Upper lobe of right lung (tissue), 1 donor: ENCODE measurements at regions not wholly inside any gene's neighbourhood (a gene's known extent, or its start where the extent isn't known, plus 50 kb on each side); places are given as distances from the start of the nearest gene placed in this dataset.

Experiments
- ATAC-seq: fragments of 200-7000 bp; cut with Tn5 transposase; one replicate; pipeline ENCODE4 v1.9.1; 2020; ENCODE audit warnings: mild to moderate bottlenecking, moderate library complexity
- DNase-seq: peaks from one replicate; pipeline ENCODE4 v3.0.0-alpha.2; 2020
- H3K27ac ChIP-seq: fragments of 200-600 bp; one replicate; pipeline ENCODE4 v1.8.0; 2022
- H3K27me3 ChIP-seq: fragments of 200-600 bp; one replicate; pipeline ENCODE4 v1.8.0; 2022; ENCODE audit warnings: mild to moderate bottlenecking
- H3K36me3 ChIP-seq: fragments of 200-600 bp; one replicate; pipeline ENCODE4 v1.8.0; 2022
- H3K4me1 ChIP-seq: fragments of 200-600 bp; one replicate; pipeline ENCODE4 v1.8.0; 2022
- H3K4me3 ChIP-seq: fragments of 200-600 bp; one replicate; pipeline ENCODE4 v1.8.0; 2022; ENCODE audit warnings: mild to moderate bottlenecking
- H3K9me3 ChIP-seq: fragments of 200-600 bp; one replicate; pipeline ENCODE4 v1.8.0; 2022
- intact Hi-C: fragments of 100-400 bp; cut with DNase I; formaldehyde crosslinking; loops from one replicate; pipeline ENCODE4 v1.11.0; 2022
- TF ChIP-seq, protein P1 (sequence below): fragments of 200-600 bp; IDR thresholded peaks from one replicate; pipeline ENCODE4 v1.8.0; 2022; ENCODE audit warnings: antibody characterized with exemption
- donor health status: DM: no; HTN: yes; CAD: no; lungs with severe emphysema.

DNA sequence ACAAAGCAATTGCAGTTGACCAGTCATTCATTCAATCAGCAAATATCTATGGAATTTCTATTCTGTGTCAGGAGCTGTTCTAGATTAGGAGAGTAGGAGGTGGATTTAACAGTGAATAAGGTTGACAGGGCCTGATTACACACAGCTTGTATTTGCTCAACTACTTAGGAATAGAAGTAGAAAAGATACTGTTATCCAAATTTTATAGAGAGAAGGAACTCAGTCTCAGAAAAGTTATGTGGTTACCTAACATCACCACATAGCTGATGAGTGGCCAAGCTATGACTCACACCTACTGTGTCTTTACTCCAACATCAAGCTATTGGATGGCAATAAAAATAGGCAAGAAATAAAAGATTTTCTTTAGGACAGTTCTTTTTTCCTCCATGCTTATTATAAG lies 374.8 kb downstream of the RMST start:
- Histone ChIP-seq H3K36me3 (no peaks in the 10 kb centered on the region), H3K4me3 (no peak overlapping the region), H3K27me3 (no peaks in the 10 kb centered on the region), H3K9me3 (no peaks in the 10 kb centered on the region), H3K4me1 (no peaks in the 10 kb centered on the region), H3K27ac (no peak overlapping the region)
- TF ChIP-seq, protein P1, sequence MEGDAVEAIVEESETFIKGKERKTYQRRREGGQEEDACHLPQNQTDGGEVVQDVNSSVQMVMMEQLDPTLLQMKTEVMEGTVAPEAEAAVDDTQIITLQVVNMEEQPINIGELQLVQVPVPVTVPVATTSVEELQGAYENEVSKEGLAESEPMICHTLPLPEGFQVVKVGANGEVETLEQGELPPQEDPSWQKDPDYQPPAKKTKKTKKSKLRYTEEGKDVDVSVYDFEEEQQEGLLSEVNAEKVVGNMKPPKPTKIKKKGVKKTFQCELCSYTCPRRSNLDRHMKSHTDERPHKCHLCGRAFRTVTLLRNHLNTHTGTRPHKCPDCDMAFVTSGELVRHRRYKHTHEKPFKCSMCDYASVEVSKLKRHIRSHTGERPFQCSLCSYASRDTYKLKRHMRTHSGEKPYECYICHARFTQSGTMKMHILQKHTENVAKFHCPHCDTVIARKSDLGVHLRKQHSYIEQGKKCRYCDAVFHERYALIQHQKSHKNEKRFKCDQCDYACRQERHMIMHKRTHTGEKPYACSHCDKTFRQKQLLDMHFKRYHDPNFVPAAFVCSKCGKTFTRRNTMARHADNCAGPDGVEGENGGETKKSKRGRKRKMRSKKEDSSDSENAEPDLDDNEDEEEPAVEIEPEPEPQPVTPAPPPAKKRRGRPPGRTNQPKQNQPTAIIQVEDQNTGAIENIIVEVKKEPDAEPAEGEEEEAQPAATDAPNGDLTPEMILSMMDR, result no peak
- DNase-seq, result no peak
- intact Hi-C loops, result no loop called here
- ATAC-seq, result peak; percentile 79

DNA sequence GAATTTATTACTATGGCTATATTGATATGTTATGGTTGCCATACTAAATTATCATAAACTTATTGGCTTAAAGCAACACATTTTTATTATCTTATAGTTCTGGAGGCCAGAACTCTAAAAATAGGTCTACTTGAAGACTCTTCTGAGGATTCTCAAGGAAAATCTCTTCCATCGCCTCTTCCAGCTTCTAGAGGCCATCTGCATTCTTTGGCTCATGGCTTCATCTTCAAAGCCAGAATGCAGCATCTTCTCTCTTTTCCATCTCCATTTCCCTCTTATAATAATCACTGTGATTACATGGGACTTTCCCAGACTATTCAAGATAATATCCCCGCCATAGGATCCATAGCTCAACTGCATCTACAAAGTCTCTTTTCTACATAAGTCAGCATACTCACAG lies 385.4 kb downstream of the RMST start:
- H3K9me3 ChIP-seq, result no peaks in the 10 kb centered on the region
- H3K36me3 ChIP-seq, result no peaks in the 10 kb centered on the region
- no peaks in the 10 kb centered on the region for H3K27me3 ChIP-seq
- H3K4me1 ChIP-seq, result no peaks in the 10 kb centered on the region
- intact Hi-C loops, result no loop called here
- TF ChIP-seq, protein P1, result no peak
- ATAC-seq, result no peak
- H3K27ac ChIP-seq, result no peak overlapping the region
- H3K4me3 ChIP-seq, result no peak overlapping the region
- no peak for DNase-seq

DNA sequence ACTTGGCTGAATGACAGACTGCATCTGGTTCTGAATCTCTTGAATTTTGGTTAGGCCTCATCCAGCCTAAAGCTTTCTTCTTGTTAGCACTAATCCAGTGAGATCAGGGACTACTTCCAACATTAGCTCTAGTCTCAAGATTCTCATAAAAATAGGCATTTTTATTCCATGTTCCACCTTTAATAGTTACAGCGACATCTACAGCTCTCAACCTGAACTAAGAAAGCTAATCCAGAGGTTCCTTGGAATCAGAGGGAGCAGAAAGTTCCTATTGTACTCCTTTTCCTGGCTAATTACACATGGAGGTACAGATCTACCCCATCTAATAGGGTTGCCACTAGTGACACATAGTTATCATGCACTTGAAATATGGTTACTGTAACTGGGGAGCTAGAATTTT lies 391.9 kb downstream of the RMST start:
- intact Hi-C loops, result no loop called here

DNA sequence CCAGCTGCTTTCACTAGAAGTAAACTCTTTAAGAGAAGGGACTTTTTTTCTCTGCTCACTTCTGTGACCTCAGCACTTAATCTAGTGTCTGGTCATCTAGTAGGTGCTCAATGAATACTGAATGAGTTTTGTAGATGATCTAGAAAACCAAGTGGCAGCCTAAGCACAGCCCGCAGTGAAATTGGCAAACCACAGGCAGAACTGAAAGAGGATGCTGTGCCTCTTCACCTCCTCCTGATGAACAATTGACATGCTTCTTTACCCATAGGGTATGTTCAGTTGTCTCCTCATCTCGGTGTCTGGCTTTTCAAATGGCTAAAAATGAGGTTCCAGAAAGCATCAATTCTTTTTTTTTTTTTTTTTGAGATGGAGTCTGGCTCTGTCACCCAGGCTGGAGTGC lies 399.5 kb downstream of the RMST start:
- H3K4me1 ChIP-seq, result no peaks in the 10 kb centered on the region
- no peak overlapping the region for H3K27ac ChIP-seq
- no peaks in the 10 kb centered on the region for H3K27me3 ChIP-seq
- TF ChIP-seq, protein P1, result no peak
- no peak overlapping the region for H3K4me3 ChIP-seq
- no peaks in the 10 kb centered on the region for H3K36me3 ChIP-seq
- no peaks in the 10 kb centered on the region for H3K9me3 ChIP-seq
- no peak for ATAC-seq
- intact Hi-C loops, result no loop called here
- no peak for DNase-seq

More for the DNA sequence above, 391.9 kb downstream of the RMST start:
- TF ChIP-seq, protein P1, result no peak
- Histone ChIP-seq H3K27me3 (no peaks in the 10 kb centered on the region), H3K4me3 (no peak overlapping the region), H3K36me3 (no peaks in the 10 kb centered on the region), H3K27ac (no peak overlapping the region), H3K4me1 (no peaks in the 10 kb centered on the region), H3K9me3 (no peaks in the 10 kb centered on the region)
- DNase-seq, result no peak
- ATAC-seq, result no peak

DNA sequence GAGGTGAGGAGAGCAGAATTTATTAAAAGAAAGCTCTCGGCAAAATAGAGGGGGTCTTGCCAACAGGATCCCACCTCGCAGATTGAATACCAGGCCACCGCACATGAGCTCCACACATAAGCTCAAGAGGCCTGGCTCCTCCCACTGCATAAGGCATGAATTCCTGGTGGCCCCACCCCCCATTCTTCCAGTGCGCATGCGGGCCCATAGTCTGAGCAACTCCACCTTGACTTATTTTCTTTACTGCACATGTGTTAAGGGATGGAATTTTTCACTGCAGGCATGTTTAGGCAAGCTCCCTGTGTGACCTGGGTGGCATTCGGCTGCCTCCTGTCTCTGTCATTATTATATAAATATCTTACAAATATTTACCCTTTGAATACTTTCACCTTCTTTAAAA lies 412.5 kb downstream of the RMST start:
- ATAC-seq, result no peak
- no peak for DNase-seq
- Histone ChIP-seq H3K27me3 (no peaks in the 10 kb centered on the region), H3K4me3 (no peak overlapping the region), H3K36me3 (no peaks in the 10 kb centered on the region), H3K27ac (no peak overlapping the region), H3K4me1 (no peaks in the 10 kb centered on the region), H3K9me3 (no peaks in the 10 kb centered on the region)
- intact Hi-C loops, result no loop called here
- TF ChIP-seq, protein P1, result no peak

DNA sequence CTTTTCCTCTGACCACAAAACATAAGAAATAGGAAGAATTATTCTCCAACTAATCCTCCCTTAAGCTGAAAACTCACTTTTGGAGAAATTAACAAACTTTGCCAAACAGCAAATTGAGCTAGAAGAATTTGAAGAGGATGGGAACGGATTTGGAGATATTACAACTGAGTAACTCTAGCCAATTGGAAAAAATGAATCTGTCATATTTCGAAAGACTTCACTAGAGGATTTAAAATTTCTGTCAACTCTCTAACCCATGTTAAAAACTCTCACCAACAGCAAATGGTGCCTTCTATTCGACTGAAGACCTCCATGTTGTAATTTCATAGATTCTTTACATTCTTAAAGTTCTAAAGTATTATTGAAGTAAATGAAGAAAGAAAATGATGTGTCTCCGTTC lies 414.2 kb downstream of the RMST start:
- Histone ChIP-seq H3K9me3 (no peaks in the 10 kb centered on the region), H3K27me3 (no peaks in the 10 kb centered on the region), H3K4me1 (no peaks in the 10 kb centered on the region), H3K36me3 (no peaks in the 10 kb centered on the region), H3K4me3 (no peak overlapping the region), H3K27ac (no peak overlapping the region)
- intact Hi-C loops, result no loop called here
- ATAC-seq, result no peak
- DNase-seq, result no peak
- TF ChIP-seq, protein P1, result no peak
